ENCODE measurements at regions not wholly inside any gene's neighbourhood (a gene's known extent, or its start where the extent isn't known, plus 50 kb on each side); places are given as distances from the start of the nearest gene placed in this dataset.
"Not testable (repeated sequence)": the region's sequence is repeated elsewhere in the genome, so short reads cannot be mapped to it uniquely, and the experiment has no call there.

- DNase-seq (ENCODE audit: low read depth in 2 of 2) = no peak
Measured at GRCh38 chr7:121620953-121621606, 225.0 kb upstream of the FAM3C start.

- no peak for DNase-seq (ENCODE audit: low read depth in 2 of 2)
Measured at GRCh38 chr7:121620206-121620605, 224.1 kb upstream of the FAM3C start.

GRCh38 chr7:121618182-121618581, 222.1 kb upstream of the FAM3C start:
- DNase-seq (ENCODE audit: low read depth in 2 of 2) = no peak

GRCh38 chr7:121610243-121610642, 214.1 kb upstream of the FAM3C start:
- DNase-seq (ENCODE audit: low read depth in 2 of 2) = no peak

GRCh38 chr7:121609208-121609607, 213.1 kb upstream of the FAM3C start:
- DNase-seq (ENCODE audit: low read depth in 2 of 2) = no peak

GRCh38 chr7:121608785-121609184, 212.7 kb upstream of the FAM3C start:
- no peak for DNase-seq (ENCODE audit: low read depth in 2 of 2)

- DNase-seq (ENCODE audit: low read depth in 2 of 2) = not testable (repeated sequence)
Measured at GRCh38 chr7:121608183-121608582, 212.1 kb upstream of the FAM3C start.

- DNase-seq (ENCODE audit: low read depth in 2 of 2) = no peak
Measured at GRCh38 chr7:121605317-121605680, 209.2 kb upstream of the FAM3C start.

GRCh38 chr7:121604627-121605316, 208.7 kb upstream of the FAM3C start:
- no peak for DNase-seq (ENCODE audit: low read depth in 2 of 2)

GRCh38 chr7:121603886-121604285, 207.8 kb upstream of the FAM3C start:
- DNase-seq (ENCODE audit: low read depth in 2 of 2) = no peak

GRCh38 chr7:121599887-121600286, 203.8 kb upstream of the FAM3C start:
- no peak for DNase-seq (ENCODE audit: low read depth in 2 of 2)

- DNase-seq (ENCODE audit: low read depth in 2 of 2) = peak; percentile 18 to 32
Measured at GRCh38 chr7:121595758-121596696, 199.9 kb upstream of the FAM3C start.

- no peak for DNase-seq (ENCODE audit: low read depth in 2 of 2)
Measured at GRCh38 chr7:121591926-121592325, 195.8 kb upstream of the FAM3C start.

- no peak for DNase-seq (ENCODE audit: low read depth in 2 of 2)
Measured at GRCh38 chr7:121587435-121587834, 191.3 kb upstream of the FAM3C start.

- DNase-seq (ENCODE audit: low read depth in 2 of 2) = no peak
Measured at GRCh38 chr7:121582258-121582657, 186.2 kb upstream of the FAM3C start.

- no peak for DNase-seq (ENCODE audit: low read depth in 2 of 2)
Measured at GRCh38 chr7:121579639-121580038, 183.5 kb upstream of the FAM3C start.

GRCh38 chr7:121578669-121579068, 182.6 kb upstream of the FAM3C start:
- DNase-seq (ENCODE audit: low read depth in 2 of 2) = no peak

- DNase-seq (ENCODE audit: low read depth in 2 of 2) = no peak
Measured at GRCh38 chr7:121576148-121576917, 180.2 kb upstream of the FAM3C start.

- DNase-seq (ENCODE audit: low read depth in 2 of 2) = no peak
Measured at GRCh38 chr7:121575194-121575765, 179.2 kb upstream of the FAM3C start.

- no peak for DNase-seq (ENCODE audit: low read depth in 2 of 2)
Measured at GRCh38 chr7:121574109-121574508, 178.0 kb upstream of the FAM3C start.

GRCh38 chr7:121572615-121573014, 176.5 kb upstream of the FAM3C start:
- DNase-seq (ENCODE audit: low read depth in 2 of 2) = no peak

Measured in fibroblast of skin of left biceps (primary cell).